Medulla oblongata (tissue), 1 donor: ENCODE measurements at regions not wholly inside any gene's neighbourhood (a gene's known extent, or its start where the extent isn't known, plus 50 kb on each side); places are given as distances from the start of the nearest gene placed in this dataset.
"Not testable (repeated sequence)": the region's sequence is repeated elsewhere in the genome, so short reads cannot be mapped to it uniquely, and the experiment has no call there.

Experiments used
- DNase-seq: peaks from one replicate; pipeline ENCODE4 v3.0.0-alpha.2; 2015; ENCODE audit errors: extremely low spot score

GRCh38 chr6:141877275-141877983 is 255.3 kb upstream of the GJE1 start:
- no peak for DNase-seq

- DNase-seq: no peak
Observed at GRCh38 chr6:141874930-141875602, 257.7 kb upstream of the GJE1 start.

DNA sequence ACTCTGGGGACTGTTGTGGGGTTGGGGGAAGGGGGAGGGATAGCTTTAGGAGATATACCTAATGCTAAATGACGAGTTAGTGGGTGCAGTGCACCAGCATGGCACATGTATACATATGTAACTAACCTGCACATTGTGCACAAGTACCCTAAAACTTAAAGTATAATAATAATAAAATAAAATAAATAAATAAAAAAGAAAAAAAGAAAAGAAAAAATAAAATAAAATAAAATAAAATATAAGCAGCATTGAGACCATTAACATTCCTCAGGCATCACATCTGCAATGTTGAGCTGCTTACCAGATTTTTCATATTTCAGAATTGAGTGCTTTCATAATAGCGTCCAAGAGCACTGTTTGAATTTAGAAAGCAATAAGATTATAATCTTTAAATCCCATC is 263.2 kb upstream of the GJE1 start:
- DNase-seq: not testable (repeated sequence)

DNA sequence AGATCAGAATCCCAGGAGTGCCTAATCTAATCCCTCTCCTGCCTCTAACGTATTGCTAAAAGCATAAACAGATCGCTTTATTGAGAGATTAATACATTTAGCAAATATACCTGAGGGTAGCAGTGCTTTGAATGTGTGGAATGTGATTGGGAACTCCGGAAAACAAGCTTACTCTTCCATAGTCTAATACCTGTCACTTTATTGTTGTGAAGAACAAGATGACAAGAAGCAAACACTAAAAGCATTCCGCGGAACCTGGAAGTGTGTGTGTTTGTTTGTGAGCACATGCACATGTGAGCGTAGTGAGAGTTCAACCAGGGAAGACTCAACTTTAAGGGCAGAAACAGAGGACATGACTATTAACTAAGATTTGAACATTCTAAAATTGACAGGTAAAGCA is 265.0 kb upstream of the GJE1 start:
- no peak for DNase-seq

DNA sequence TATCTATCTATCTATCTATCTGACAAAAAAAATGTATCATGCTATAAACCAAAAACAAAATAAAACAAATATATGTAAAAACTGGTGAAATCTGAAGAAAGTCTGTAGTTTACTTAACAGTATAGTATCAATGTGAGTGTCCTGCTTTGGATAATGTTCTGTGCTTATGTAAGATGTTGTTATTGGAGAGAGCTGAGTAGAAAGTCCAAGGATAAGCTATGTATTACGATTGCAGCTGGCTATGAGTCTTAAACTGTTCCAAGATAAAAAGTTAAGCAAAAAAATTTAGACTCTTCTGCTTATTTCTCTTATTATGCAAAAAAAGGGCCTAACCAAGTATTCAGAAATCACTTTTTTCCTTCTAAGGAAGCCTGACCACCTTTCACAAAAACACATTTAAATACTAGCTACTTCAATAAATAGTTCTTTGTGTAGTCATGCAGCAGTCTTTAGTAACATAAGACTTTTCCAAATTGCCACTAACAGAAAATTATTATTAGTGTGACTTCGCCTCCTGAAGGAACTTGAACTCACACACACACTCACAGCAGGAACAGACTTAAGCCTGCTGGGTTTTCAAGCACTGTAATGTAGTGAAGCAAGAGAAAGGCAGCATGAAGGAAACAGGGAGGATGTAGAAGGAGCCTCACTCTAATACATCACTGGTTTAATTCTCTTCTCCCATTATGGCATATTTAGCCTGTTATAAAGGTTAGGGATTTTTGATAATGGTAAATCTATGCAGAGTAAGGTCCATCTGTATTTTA is 265.8 kb upstream of the GJE1 start:
- no peak for DNase-seq

- DNase-seq: no peak
Observed at GRCh38 chr6:141851063-141851462, 281.7 kb upstream of the GJE1 start.

DNA sequence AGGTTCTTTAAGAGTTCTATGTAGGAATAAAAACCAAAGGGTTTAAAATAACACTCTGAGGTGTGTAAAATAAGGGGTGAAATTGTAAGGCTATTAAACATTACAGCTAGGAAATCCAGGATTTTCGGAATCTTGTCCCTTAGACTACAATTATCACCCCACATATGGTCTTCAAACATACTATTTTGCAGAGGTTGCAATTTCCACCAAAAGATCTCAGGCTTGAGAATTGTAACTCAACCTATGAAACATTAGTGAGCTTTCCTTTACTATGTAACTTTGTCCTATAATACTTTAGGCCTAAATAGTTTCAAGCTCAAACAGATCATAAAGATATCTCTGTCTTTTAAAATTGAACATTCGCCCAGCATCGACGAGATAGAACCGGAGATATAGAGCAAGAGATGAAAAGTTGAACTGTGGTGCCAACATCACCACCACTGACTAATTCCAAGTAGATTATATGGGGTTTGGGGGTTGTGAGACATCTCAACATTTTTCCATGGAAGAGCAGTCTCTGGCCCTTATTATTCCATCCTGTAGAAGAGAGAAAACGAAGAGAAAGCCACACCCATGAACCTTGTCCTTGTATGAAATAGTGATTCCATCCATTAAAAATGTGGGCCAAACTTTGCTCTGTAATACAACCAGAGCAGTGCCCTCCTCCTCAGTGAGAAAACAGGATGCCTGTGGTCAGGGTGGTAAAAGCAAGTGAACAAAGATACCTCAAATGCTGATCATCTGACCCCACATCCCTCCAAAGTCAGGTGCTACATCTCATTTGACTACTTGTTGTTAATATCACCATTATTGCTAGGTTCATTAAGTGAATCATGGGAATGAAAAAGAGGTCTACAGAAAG is 284.5 kb upstream of the GJE1 start:
- no peak for DNase-seq

DNA sequence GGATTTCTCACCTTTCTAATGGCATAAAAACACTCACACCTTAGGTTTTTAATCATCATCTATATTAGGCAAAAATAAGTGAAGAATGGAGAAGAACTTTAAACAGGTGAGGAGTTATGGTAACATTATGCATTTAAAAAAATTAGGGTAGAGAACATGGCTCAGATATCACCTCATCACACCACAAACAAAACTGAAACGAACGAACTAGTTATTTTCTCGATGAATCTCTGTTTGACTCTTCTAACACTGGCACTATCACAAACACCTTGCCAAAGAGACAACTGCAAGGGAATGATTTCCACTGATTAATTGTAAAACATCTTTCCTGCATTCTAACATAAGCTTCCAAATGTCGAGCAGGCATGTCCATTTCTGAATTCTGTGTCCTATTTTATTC is 286.1 kb upstream of the GJE1 start:
- no peak for DNase-seq

DNA sequence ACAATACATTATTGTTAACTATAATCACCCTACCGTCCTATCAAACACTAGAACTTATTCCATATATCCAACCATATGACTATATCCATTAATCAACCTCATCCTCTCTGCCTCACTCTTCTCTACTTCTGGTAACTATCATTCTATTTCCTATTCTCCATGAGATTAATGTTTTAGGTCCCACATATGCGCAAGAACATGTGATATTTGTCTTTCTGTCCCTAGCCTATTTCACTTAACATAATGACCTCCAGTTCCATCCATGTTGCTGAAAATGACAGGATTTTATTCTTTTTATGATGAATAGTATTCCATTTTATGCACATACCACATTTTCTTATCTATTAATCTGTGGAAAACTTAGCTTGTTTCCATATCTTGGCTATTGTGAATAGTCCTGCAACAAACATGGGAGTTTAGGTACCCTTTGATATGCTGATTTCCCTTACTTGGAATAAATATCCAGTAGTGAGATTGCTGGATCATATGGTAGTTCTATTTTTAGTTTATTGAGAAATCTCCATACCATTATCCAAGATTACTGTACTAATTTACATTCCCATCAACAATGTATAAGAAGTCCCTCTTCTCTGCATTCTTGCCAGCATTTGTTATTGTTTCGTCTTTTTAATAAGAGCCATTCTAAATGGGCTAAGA is 289.4 kb upstream of the GJE1 start:
- no peak for DNase-seq

GRCh38 chr6:141833001-141833655 is 299.6 kb upstream of the GJE1 start:
- DNase-seq: no peak

DNA sequence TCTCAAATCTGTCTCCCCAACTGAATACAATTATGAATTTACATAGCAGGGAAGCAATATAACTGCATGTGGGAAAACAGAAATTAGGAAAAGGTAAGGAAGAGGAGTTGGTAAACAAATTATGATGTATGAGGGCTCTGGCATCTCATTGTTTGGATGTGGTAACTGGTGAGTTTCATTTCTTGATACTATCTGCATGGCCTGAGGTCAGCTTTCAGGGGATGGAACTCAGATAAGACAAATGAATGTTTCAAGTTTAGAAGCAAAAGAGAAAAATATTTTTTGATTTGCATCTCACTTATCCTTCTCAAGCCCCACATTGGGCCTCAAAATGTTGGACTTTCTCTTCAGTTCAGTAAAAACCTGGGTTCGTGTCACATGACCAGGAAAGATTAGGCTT is 302.2 kb upstream of the GJE1 start:
- DNase-seq: no peak

DNA sequence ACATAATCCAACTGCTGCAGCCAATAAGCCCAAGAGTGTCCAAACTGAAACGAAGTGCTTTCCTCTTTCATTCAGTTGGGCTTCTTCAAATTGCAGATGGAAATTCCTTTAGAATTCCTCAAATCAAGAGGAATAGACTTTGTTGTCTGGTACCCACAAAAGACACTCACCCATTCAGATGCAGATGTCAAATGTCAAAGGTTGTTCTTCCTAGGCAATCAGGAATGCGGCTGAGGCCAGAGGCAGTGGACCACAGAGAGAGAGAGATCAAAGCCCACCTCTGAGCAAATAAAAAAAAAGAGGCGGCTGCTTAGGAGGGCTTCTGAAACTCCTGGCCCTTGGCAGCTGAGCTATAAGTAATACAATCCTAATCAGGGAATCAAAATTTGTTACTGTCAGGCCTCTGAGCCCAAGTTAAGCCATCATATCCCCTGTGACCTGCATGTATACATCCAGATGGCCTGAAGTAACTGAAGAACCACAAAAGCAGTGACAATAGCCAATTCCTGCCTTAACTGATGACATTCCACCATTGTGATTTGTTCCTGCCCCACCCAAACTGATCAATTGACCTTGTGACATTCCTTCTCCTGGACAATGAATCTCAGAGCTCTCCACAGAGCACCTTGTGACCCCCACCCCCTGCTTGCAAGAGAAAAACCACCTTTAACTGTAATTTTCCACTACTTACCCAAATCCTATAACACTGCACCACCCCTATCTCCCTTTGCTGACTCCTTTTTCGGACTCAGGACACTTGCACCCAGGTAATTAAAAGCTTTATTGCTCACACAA is 303.0 kb upstream of the GJE1 start:
- DNase-seq: no peak

DNA sequence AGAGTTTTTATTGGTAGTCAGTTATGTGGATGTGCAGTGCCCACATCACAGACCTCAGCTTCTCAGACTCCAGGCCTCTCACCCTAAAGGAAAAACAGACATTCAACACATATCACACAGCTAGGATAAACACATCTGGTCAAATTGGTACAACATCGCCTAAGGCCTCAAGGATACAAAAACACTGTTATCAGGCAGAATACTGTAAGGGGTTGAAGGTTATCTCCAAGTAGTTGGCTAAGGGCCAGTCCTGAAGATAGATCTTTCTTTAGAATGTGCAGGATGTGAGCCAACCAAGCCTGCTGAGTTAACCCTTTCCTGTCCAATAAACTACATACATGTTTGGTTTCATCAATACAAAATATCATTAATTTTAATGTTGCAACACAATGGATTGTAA is 308.4 kb upstream of the GJE1 start:
- no peak for DNase-seq

DNA sequence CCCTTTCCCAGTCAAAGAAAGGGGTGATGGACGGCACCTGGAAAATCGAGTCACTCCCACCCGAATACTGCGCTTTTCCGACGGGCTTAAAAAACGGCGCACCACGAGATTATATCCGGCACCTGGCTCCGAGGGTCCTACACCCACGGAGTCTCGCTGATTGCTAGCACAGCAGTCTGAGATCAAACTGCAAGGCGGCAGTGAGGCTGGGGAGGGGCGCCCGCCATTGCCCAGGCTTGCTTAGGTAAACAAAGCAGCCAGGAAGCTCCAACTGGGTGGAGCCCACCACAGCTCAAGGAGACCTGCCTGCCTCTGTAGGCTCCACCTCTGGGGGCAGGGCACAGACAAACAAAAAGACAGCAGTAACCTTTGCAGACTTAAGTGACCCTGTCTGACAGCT is 317.7 kb upstream of the GJE1 start:
- not testable (repeated sequence) for DNase-seq

- DNase-seq: no peak
Observed at GRCh38 chr6:141809901-141810300, 322.8 kb upstream of the GJE1 start.

DNA sequence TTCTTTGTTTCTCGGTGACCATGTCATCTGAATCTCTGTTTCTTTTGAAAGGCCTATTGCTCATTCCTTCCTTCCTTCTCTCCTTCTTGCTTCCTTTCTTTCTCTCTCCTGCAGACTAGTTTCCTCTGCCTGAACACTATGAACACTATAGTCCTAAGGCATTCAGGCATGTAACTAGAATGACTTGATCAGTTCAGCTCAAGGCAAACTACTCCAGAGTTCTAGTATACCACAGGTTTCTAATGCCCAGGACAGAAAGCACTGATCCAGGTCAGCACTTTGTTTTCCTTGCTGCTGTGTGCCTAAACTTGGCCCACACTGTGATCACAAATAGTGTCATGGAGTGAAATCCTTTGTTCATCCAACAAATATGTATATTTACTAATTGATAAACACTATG is 324.1 kb upstream of the GJE1 start:
- no peak for DNase-seq

GRCh38 chr6:141800973-141801372 is 331.8 kb upstream of the GJE1 start:
- not testable (repeated sequence) for DNase-seq

GRCh38 chr6:141790921-141791320 is 341.8 kb upstream of the GJE1 start:
- no peak for DNase-seq

DNA sequence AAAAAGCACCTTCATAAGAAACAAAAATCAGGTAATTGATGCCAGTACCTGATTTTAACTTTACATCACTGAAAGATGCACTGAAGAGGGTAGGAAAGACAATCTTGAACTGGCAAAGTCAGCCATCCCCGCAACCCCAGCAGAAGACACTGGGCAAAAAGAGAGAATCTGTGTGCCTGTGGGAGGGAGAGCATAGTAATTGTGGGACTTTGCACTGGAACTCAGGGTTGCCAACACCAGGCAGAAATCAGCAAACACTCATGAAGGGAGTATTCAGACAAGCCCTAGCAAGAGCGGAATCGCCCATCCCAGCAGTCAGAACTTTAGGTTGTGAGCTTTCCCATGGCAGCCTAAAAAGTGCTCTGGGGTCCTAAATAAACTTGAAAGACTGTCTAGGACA is 344.6 kb upstream of the GJE1 start:
- DNase-seq: no peak

GRCh38 chr6:141783585-141783984 is 349.1 kb upstream of the GJE1 start:
- no peak for DNase-seq
